GM23248 (cell line): ENCODE measurements at regions not wholly inside any gene's neighbourhood (a gene's known extent, or its start where the extent isn't known, plus 50 kb on each side); places are given as distances from the start of the nearest gene placed in this dataset.

Experiments
- EZH2 ChIP-seq: fragments of 200-600 bp; sonication (generic); IDR thresholded peaks from 2 replicates; pipeline ENCODE4 v1.6.1; 2018; ENCODE audit warnings: antibody characterized with exemption, mild to moderate bottlenecking; ENCODE audit not compliant: insufficient read depth, poor library complexity, severe bottlenecking
- EZH2phosphoT487 ChIP-seq: fragments of 200-600 bp; sonication (generic); IDR thresholded peaks from 2 replicates; pipeline ENCODE4 v1.6.1; 2018; ENCODE audit warnings: antibody characterized with exemption, moderate library complexity, mild to moderate bottlenecking, low read depth; ENCODE audit not compliant: insufficient read depth

DNA sequence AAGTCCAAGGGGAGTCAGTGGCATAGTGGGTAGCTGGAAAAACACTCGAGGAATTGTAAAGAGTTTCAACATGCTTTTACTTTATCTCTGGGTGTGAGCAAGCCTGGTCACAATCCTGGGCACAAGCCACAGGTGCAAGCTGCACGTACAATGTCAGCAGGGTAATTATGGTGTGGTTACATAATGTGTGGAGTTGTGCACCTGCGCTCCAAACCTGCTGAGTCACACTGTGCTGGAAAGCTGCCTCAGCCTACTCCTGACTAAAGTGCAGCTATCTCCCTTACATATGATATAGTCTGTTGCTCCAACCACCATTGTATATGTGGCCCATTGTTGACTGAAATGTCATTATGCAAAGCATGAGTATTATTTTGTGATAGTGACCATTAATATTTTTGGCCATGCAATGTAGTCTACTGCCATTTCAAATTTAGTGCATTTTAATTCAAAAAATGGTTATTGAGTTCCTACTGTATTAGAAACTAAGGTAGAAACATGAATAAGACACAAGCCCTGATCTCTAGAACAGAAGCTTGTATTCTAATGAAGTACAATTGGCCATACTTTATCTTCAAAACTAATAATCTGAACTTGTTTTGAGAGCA, 160.9 kb upstream of the SLC30A5 start:
- TF ChIP-seq EZH2 (no peak), EZH2phosphoT487 (no peak)
